Endometrial microvascular endothelial cells (primary cell): ENCODE measurements at regions not wholly inside any gene's neighbourhood (a gene's known extent, or its start where the extent isn't known, plus 50 kb on each side); places are given as distances from the start of the nearest gene placed in this dataset.

Experiments
- in situ Hi-C: cut with HindIII; loops from 2 replicates; pipeline ENCODE4 v1.10.0; 2017; ENCODE audit warnings: low sequenced_read_pairs, low pct_unique_long_range_greater_than_20kb; ENCODE audit errors: inconsistent ontology term

- in situ Hi-C loops = no loop called here
Observed at GRCh38 chr2:120949957-120950590, 214.4 kb downstream of the GLI2 start.

GRCh38 chr2:120951693-120952092 lies 216.0 kb downstream of the GLI2 start:
- in situ Hi-C loops = no loop called here

GRCh38 chr2:120952318-120952717 lies 216.7 kb downstream of the GLI2 start:
- in situ Hi-C loops = no loop called here

- in situ Hi-C loops = no loop called here
Observed at GRCh38 chr2:120953066-120953756, 217.5 kb downstream of the GLI2 start.

DNA sequence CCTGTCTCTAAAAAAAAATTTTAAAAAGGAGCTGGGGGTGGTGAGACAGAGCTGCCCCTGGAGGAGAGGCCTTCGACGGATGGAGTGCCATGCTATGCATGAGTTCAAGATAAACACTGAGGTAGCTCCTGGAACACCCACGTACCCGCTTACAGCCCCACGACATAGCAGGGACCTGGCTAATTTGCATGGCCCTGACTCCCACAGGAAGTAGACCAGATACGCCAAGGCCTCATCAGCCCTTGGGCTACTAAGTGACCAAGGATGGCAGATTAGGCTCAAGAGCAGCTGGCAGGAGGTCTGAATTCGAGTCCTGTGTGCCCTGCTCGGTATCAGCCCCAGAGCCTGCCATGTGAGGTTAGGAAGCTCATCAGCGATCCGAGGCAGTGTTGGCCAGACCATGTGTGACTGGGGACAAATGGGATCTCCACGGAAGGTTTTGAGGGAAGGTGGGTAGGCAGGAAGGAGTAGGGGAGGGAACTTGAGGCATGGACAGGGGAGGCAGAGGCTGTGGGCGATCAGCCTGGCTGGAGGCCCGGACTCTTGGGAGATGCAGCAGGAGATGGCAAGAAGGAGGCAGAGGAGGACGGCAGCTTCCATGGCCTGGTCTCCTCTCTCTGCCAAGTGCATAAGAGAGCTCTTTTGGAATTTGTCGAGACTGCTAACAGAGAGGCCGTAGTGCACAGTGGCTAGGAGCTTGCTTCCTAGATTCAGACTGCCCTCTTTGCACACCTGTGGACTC lies 218.3 kb downstream of the GLI2 start:
- in situ Hi-C loops = no loop called here

- in situ Hi-C loops = no loop called here
Observed at GRCh38 chr2:120954939-120955338, 219.3 kb downstream of the GLI2 start.

GRCh38 chr2:120955427-120955826 lies 219.8 kb downstream of the GLI2 start:
- in situ Hi-C loops = no loop called here

- in situ Hi-C loops = no loop called here
Observed at GRCh38 chr2:120956486-120957156, 221.0 kb downstream of the GLI2 start.

GRCh38 chr2:120957905-120958304 lies 222.2 kb downstream of the GLI2 start:
- in situ Hi-C loops = no loop called here

- in situ Hi-C loops = no loop called here
Observed at GRCh38 chr2:120958623-120959366, 223.1 kb downstream of the GLI2 start.

GRCh38 chr2:120959426-120959825 lies 223.8 kb downstream of the GLI2 start:
- in situ Hi-C loops = no loop called here

DNA sequence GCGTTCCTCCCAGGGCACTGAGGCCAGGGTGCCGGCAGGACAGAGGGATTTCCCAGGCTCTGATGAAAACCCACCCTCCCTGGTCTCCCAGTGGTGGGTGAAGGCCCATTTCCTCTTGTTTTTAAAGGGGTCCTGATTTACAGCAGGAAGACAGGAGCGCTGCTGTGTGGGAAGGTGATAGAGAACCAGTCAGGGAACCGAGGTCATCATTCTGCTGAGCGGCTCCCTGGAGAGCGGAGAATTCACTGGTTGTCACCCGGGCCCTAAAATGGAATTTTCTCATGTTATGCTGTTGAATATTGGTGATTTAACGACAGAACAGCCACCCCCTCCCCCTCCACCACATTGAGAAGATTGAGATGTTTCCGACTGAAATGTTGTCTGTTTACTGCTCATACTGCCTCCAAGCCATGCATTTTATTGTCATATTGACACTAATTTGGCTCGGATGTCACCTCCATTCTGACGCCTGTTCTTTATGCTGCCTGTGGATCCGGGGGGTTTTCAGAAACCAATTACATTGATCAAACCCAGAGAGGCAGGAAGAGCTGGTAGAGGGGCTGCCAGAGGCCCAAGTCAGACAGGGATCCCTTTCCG lies 225.2 kb downstream of the GLI2 start:
- in situ Hi-C loops = no loop called here

- in situ Hi-C loops = no loop called here
Observed at GRCh38 chr2:120961396-120961795, 225.7 kb downstream of the GLI2 start.

- in situ Hi-C loops = no loop called here
Observed at GRCh38 chr2:120963997-120964705, 228.5 kb downstream of the GLI2 start.

DNA sequence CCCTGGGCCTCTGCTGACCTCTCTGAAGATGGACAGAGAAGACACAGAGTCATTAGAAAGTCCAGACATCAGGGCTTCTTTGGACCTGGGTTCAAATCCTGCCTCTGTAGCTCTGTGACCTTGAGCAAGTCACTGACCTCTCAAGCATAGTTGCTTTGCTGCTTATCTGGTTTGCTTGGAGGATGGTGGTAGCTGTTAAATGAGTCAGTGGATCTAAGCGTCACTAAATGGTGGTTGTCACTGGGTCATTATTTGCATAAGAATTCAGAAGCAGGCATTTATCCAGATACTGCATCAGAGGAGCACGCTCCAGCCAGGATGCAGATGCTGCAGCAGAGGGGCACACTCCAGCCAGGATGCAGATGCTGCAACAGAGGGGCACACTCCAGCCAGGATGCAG lies 229.2 kb downstream of the GLI2 start:
- in situ Hi-C loops = no loop called here

- in situ Hi-C loops = no loop called here
Observed at GRCh38 chr2:120966510-120967254, 231.0 kb downstream of the GLI2 start.

GRCh38 chr2:120968307-120969015 lies 232.8 kb downstream of the GLI2 start:
- in situ Hi-C loops = no loop called here
